HPDE6-E6E7 (cell line): ENCODE measurements at regions not wholly inside any gene's neighbourhood (a gene's known extent, or its start where the extent isn't known, plus 50 kb on each side); places are given as distances from the start of the nearest gene placed in this dataset.
"Not testable (repeated sequence)": the region's sequence is repeated elsewhere in the genome, so short reads cannot be mapped to it uniquely, and the experiment has no call there.

Experiments used
- DNase-seq: peaks from one replicate; pipeline ENCODE4 v3.0.0; 2011; ENCODE audit warnings: missing footprints; ENCODE audit errors: extremely low spot score

GRCh38 chr21:20334585-20334984, 663.6 kb upstream of the NCAM2 start:
- no peak for DNase-seq

- DNase-seq = no peak
These were observed 656.8 kb upstream of the NCAM2 start for GRCh38 chr21:20341431-20341830.

- DNase-seq = no peak
These were observed 655.0 kb upstream of the NCAM2 start for GRCh38 chr21:20343186-20343585.

- no peak for DNase-seq
These were observed 647.1 kb upstream of the NCAM2 start for GRCh38 chr21:20351138-20351537.

GRCh38 chr21:20353351-20353750, 644.9 kb upstream of the NCAM2 start:
- peak; percentile 2 for DNase-seq

- DNase-seq = no peak
These were observed 625.2 kb upstream of the NCAM2 start for GRCh38 chr21:20373031-20373430.

GRCh38 chr21:20377250-20377649, 621.0 kb upstream of the NCAM2 start:
- DNase-seq = no peak

- no peak for DNase-seq
These were observed 609.8 kb upstream of the NCAM2 start for GRCh38 chr21:20388400-20388799.

- no peak for DNase-seq
These were observed 601.4 kb upstream of the NCAM2 start for GRCh38 chr21:20396798-20397197.

GRCh38 chr21:20404915-20405314, 593.3 kb upstream of the NCAM2 start:
- no peak for DNase-seq

- no peak for DNase-seq
These were observed 579.9 kb upstream of the NCAM2 start for GRCh38 chr21:20418353-20418752.

- no peak for DNase-seq
These were observed 578.4 kb upstream of the NCAM2 start for GRCh38 chr21:20419772-20420171.

- no peak for DNase-seq
These were observed 573.3 kb upstream of the NCAM2 start for GRCh38 chr21:20424943-20425342.

- no peak for DNase-seq
These were observed 572.4 kb upstream of the NCAM2 start for GRCh38 chr21:20425856-20426255.

- DNase-seq = no peak
These were observed 557.9 kb upstream of the NCAM2 start for GRCh38 chr21:20440338-20440737.

GRCh38 chr21:20443558-20444155, 554.6 kb upstream of the NCAM2 start:
- no peak for DNase-seq

- no peak for DNase-seq
These were observed 552.2 kb upstream of the NCAM2 start for GRCh38 chr21:20445971-20446370.

GRCh38 chr21:20451046-20451445, 547.2 kb upstream of the NCAM2 start:
- DNase-seq = peak; percentile 5

- no peak for DNase-seq
These were observed 545.3 kb upstream of the NCAM2 start for GRCh38 chr21:20452935-20453334.

GRCh38 chr21:20459838-20460237, 538.4 kb upstream of the NCAM2 start:
- DNase-seq = no peak

- no peak for DNase-seq
These were observed 534.8 kb upstream of the NCAM2 start for GRCh38 chr21:20463362-20463761.

GRCh38 chr21:20469361-20469760, 528.8 kb upstream of the NCAM2 start:
- no peak for DNase-seq

- DNase-seq = no peak
These were observed 511.9 kb upstream of the NCAM2 start for GRCh38 chr21:20486303-20486702.

- not testable (repeated sequence) for DNase-seq
These were observed 495.3 kb upstream of the NCAM2 start for GRCh38 chr21:20502915-20503314.
